KMS-11 (cell line): ENCODE measurements at regions not wholly inside any gene's neighbourhood (a gene's known extent, or its start where the extent isn't known, plus 50 kb on each side); places are given as distances from the start of the nearest gene placed in this dataset.

Source experiments
- H2AFZ ChIP-seq: fragments of 200-600 bp; sonication (generic); 2 replicates; pipeline ENCODE4 v1.6.1; 2016; ENCODE audit warnings: antibody characterized with exemption, mixed run types, low read depth
- H3K27ac ChIP-seq: fragments of 200-600 bp; sonication (generic); 2 replicates; pipeline ENCODE4 v1.6.1; 2016; ENCODE audit warnings: mild to moderate bottlenecking, mixed run types
- H3K27me3 ChIP-seq: fragments of 200-600 bp; sonication (generic); 2 replicates; pipeline ENCODE4 v1.6.1; 2017; ENCODE audit warnings: mild to moderate bottlenecking, low read depth, mixed run types, moderate library complexity; ENCODE audit not compliant: insufficient read depth
- H3K36me3 ChIP-seq: fragments of 200-600 bp; sonication (generic); 2 replicates; pipeline ENCODE4 v1.6.1; 2017; ENCODE audit warnings: mild to moderate bottlenecking, mixed run types; ENCODE audit not compliant: insufficient read depth
- H3K4me1 ChIP-seq: fragments of 200-600 bp; sonication (generic); 2 replicates; pipeline ENCODE4 v1.6.1; 2016; ENCODE audit warnings: mild to moderate bottlenecking, low read depth, mixed run types; ENCODE audit not compliant: poor library complexity, severe bottlenecking
- H3K4me2 ChIP-seq: fragments of 200-600 bp; sonication (generic); 2 replicates; pipeline ENCODE4 v1.7.0; 2016; ENCODE audit warnings: mild to moderate bottlenecking, mixed run types
- H3K4me3 ChIP-seq: fragments of 200-600 bp; sonication (generic); IDR thresholded peaks from 2 replicates; pipeline ENCODE4 v1.6.1; 2017; ENCODE audit warnings: low read depth, low read length, mixed read lengths; ENCODE audit not compliant: insufficient read depth
- H3K79me2 ChIP-seq: fragments of 200-600 bp; sonication (generic); 2 replicates; pipeline ENCODE4 v1.6.1; 2016; ENCODE audit warnings: low read depth, mixed run types; ENCODE audit not compliant: insufficient read depth
- H3K9ac ChIP-seq: fragments of 200-600 bp; sonication (generic); 2 replicates; pipeline ENCODE4 v1.6.1; 2016; ENCODE audit warnings: mild to moderate bottlenecking, mixed run types
- H4K20me1 ChIP-seq: fragments of 200-600 bp; sonication (generic); 2 replicates; pipeline ENCODE4 v1.6.1; 2016; ENCODE audit warnings: mild to moderate bottlenecking, mixed run types; ENCODE audit not compliant: insufficient read depth
- TF ChIP-seq, protein P1 (sequence below): fragments of 200-600 bp; sonication (generic); conservative IDR thresholded peaks from 2 replicates; pipeline ENCODE4 v1.6.1; 2017; ENCODE audit warnings: low read depth, mild to moderate bottlenecking, antibody characterized with exemption, low read length, moderate library complexity, mixed read lengths

- Histone ChIP-seq H3K4me2 (no peak overlapping the region), H4K20me1 (no peaks in the 10 kb centered on the region), H3K4me3 (no peak overlapping the region), H3K27ac (no peak overlapping the region), H3K79me2 (no peaks in the 10 kb centered on the region), H3K9ac (no peak overlapping the region), H2AFZ (no peak overlapping the region), H3K36me3 (no peaks in the 10 kb centered on the region), H3K27me3 (no peaks in the 10 kb centered on the region), H3K4me1 (no peaks in the 10 kb centered on the region)
- TF ChIP-seq, protein P1, sequence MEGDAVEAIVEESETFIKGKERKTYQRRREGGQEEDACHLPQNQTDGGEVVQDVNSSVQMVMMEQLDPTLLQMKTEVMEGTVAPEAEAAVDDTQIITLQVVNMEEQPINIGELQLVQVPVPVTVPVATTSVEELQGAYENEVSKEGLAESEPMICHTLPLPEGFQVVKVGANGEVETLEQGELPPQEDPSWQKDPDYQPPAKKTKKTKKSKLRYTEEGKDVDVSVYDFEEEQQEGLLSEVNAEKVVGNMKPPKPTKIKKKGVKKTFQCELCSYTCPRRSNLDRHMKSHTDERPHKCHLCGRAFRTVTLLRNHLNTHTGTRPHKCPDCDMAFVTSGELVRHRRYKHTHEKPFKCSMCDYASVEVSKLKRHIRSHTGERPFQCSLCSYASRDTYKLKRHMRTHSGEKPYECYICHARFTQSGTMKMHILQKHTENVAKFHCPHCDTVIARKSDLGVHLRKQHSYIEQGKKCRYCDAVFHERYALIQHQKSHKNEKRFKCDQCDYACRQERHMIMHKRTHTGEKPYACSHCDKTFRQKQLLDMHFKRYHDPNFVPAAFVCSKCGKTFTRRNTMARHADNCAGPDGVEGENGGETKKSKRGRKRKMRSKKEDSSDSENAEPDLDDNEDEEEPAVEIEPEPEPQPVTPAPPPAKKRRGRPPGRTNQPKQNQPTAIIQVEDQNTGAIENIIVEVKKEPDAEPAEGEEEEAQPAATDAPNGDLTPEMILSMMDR = no peak
Observed at GRCh38 chr6:22026164-22026678, 270.6 kb downstream of the PRL start.

DNA sequence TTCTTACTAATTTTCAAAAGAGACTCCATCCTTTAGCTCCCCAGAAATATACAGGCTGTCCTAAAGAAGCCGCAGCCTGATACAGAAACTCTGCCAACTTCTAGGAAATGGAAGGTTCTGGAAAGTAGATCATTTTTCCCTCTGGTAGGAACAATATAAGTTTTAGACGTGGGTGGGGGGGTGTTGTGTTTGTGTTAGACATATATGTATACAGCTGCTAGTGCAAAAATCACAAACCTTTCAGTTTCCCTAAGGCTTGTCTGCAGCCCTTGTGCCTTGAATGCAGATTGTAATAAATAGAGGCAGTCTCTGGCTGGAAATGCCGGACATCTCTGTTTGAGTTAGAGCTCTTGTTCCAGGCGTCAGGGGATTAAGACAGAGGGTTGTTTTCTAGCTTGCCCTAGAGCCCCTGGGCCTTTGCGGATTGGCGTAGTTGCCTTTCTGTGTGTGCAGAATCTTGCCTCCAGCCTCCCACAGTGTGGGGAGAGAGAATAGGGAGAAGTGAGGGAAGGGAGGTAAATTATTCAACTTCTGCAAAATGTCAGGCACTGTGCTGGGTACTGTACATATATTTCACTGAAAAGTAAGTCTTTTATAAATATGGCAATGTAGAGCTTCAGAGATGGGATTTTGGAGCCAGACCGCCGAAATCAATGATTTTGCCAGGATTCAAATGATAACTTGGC is 269.7 kb downstream of the PRL start:
- Histone ChIP-seq H3K4me2 (no peak overlapping the region), H4K20me1 (no peaks in the 10 kb centered on the region), H3K4me1 (no peaks in the 10 kb centered on the region), H3K9ac (no peak overlapping the region), H3K27me3 (no peaks in the 10 kb centered on the region), H2AFZ (no peak overlapping the region), H3K79me2 (no peaks in the 10 kb centered on the region), H3K4me3 (no peak overlapping the region), H3K27ac (no peak overlapping the region), H3K36me3 (no peaks in the 10 kb centered on the region)
- TF ChIP-seq, protein P1 = no peak

DNA sequence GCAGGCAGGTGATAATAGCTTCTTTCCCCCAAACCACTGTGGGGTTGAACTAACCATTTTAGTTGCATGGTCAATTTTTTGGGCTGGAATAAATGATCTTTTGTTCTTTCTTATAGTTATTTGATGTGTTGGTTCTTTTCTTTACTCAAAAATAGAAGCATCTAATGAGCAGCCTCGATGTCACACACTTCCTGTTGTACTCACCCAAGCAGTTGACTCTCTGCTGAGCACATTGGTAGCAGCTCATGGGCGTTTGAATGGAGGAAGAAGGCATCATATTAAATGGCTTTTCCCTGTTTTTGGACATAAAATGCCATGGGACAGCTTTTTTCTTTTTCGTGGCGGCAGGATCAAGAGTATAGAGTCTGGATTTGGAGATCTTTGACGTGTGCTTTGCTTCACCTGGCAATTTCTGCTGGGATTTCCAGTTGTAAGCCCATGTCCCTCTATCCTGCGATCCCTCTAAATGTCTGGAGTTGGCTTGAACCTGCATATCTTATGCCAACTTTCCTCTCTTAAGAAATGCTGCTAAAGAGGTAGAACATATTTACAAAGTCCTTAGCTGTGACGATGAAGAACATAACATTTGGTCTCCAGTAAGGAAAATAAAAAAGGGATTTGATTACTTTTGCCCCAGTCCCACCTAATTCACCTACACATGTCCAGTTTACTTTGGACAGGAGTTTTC is 268.3 kb downstream of the PRL start:
- no peak overlapping the region for H3K4me2 ChIP-seq
- H3K27me3 ChIP-seq = no peaks in the 10 kb centered on the region
- no peak overlapping the region for H3K9ac ChIP-seq
- H3K36me3 ChIP-seq = no peaks in the 10 kb centered on the region
- H3K27ac ChIP-seq = no peak overlapping the region
- H4K20me1 ChIP-seq = no peaks in the 10 kb centered on the region
- no peaks in the 10 kb centered on the region for H3K4me1 ChIP-seq
- no peak overlapping the region for H3K4me3 ChIP-seq
- TF ChIP-seq, protein P1 = no peak
- H3K79me2 ChIP-seq = no peaks in the 10 kb centered on the region
- no peak overlapping the region for H2AFZ ChIP-seq

GRCh38 chr6:22029171-22029570 is 267.7 kb downstream of the PRL start:
- no peak overlapping the region for H3K9ac ChIP-seq
- H3K36me3 ChIP-seq = no peaks in the 10 kb centered on the region
- H3K4me1 ChIP-seq = no peaks in the 10 kb centered on the region
- no peak overlapping the region for H3K4me3 ChIP-seq
- H3K27me3 ChIP-seq = no peaks in the 10 kb centered on the region
- no peak overlapping the region for H3K4me2 ChIP-seq
- no peak overlapping the region for H2AFZ ChIP-seq
- TF ChIP-seq, protein P1 = no peak
- H4K20me1 ChIP-seq = no peaks in the 10 kb centered on the region
- H3K79me2 ChIP-seq = no peaks in the 10 kb centered on the region
- no peak overlapping the region for H3K27ac ChIP-seq
